Fibroblast of lung (primary cell): ENCODE measurements at regions not wholly inside any gene's neighbourhood (a gene's known extent, or its start where the extent isn't known, plus 50 kb on each side); places are given as distances from the start of the nearest gene placed in this dataset.

Experiments
- DNase-seq, 2 donors: peaks; one replicate each; pipeline versions ENCODE4 v3.0.0 to v3.0.0-alpha.2; 2010; ENCODE audit warnings: low read depth in 2 of 2
- H2AFZ ChIP-seq: 2 replicates; pipeline ENCODE4 v1.5.1; 2012; ENCODE audit warnings: low read length, control low read depth, inconsistent platforms
- H3K27ac ChIP-seq: 2 replicates; pipeline ENCODE4 v1.5.1; 2011; ENCODE audit warnings: low read length, control low read depth; ENCODE audit not compliant: insufficient read depth
- H3K27me3 ChIP-seq: 2 replicates; pipeline ENCODE4 v1.5.1; 2011; ENCODE audit warnings: mild to moderate bottlenecking, low read length; ENCODE audit not compliant: control insufficient read depth, insufficient read depth
- H3K36me3 ChIP-seq: 2 replicates; pipeline ENCODE4 v1.5.1; 2011; ENCODE audit warnings: low read length; ENCODE audit not compliant: control insufficient read depth, insufficient read depth
- H3K4me1 ChIP-seq: 2 replicates; pipeline ENCODE4 v1.5.1; 2011; ENCODE audit warnings: low read length; ENCODE audit not compliant: control insufficient read depth, insufficient read depth; ENCODE audit errors: extremely low read depth
- H3K4me2 ChIP-seq: 2 replicates; pipeline ENCODE4 v1.5.1; 2011; ENCODE audit warnings: low read length, control low read depth; ENCODE audit not compliant: insufficient read depth; ENCODE audit errors: extremely low read depth
- H3K4me3 ChIP-seq, 4 experiments: fragments of 200-600 bp in 1 of 4; sonication (generic) in 1 of 4; replicated peaks in 1 of 4; 2 replicates each; pipeline ENCODE4 v1.5.1; 2011 to 2016; ENCODE audit warnings: low read length in 4 of 4, low read depth in 3 of 4, mild to moderate bottlenecking in 3 of 4, control low read depth in 2 of 4, inconsistent platforms in 1 of 4, mixed read lengths in 1 of 4; ENCODE audit not compliant: insufficient read depth in 1 of 4; ENCODE audit errors: control extremely low read depth in 1 of 4
- H3K79me2 ChIP-seq: 2 replicates; pipeline ENCODE4 v1.5.1; 2012; ENCODE audit warnings: mild to moderate bottlenecking, low read length, inconsistent platforms; ENCODE audit not compliant: control insufficient read depth, insufficient read depth
- H3K9ac ChIP-seq: 2 replicates; pipeline ENCODE4 v1.5.1; 2011; ENCODE audit warnings: mild to moderate bottlenecking, low read length, control low read depth; ENCODE audit not compliant: insufficient read depth
- H3K9me3 ChIP-seq: 2 replicates; pipeline ENCODE4 v1.5.1; 2012; ENCODE audit warnings: low read depth, low read length; ENCODE audit not compliant: control insufficient read depth, insufficient read depth
- H4K20me1 ChIP-seq: 2 replicates; pipeline ENCODE4 v1.5.1; 2011; ENCODE audit warnings: low read length; ENCODE audit not compliant: control insufficient read depth, insufficient read depth; ENCODE audit errors: extremely low read depth
- CTCF ChIP-seq, 2 donors: IDR thresholded peaks in 1 of 2; conservative IDR thresholded peaks in 1 of 2; 1 replicate in 1 of 2; 2 replicates in 1 of 2; pipeline ENCODE4 v1.5.1; 2011 to 2012; ENCODE audit warnings: low read length in 2 of 2, control low read depth in 1 of 2, inconsistent platforms in 1 of 2, low read depth in 1 of 2, mild to moderate bottlenecking in 1 of 2
- EZH2 ChIP-seq: IDR thresholded peaks from 2 replicates; pipeline ENCODE4 v1.5.1; 2012; ENCODE audit warnings: low read length, control low read depth, mild to moderate bottlenecking; ENCODE audit errors: missing control alignments

GRCh38 chr2:16252891-16253290 is 312.5 kb downstream of the MYCN start:
- no peak overlapping the region for H2AFZ ChIP-seq
- H3K9me3 ChIP-seq: no peaks in the 10 kb centered on the region
- H3K36me3 ChIP-seq: no peaks in the 10 kb centered on the region
- no peak overlapping the region for H3K27ac ChIP-seq
- no peaks in the 10 kb centered on the region for H3K27me3 ChIP-seq
- no peak for DNase-seq
- H3K4me2 ChIP-seq: no peak overlapping the region
- H3K79me2 ChIP-seq: no peaks in the 10 kb centered on the region
- no peak overlapping the region for H3K4me3 ChIP-seq
- TF ChIP-seq CTCF (conservative IDR thresholded peaks at IDR 0.05 in 1 of 2, IDR thresholded peaks at IDR 0.05 in 1 of 2; ENCODE audit: low read depth in 1 of 2, low read length in 2 of 2) (no peak), EZH2 (no peak)
- H4K20me1 ChIP-seq: no peaks in the 10 kb centered on the region
- no peaks in the 10 kb centered on the region for H3K4me1 ChIP-seq
- no peak overlapping the region for H3K9ac ChIP-seq

GRCh38 chr2:16252251-16252650 is 311.9 kb downstream of the MYCN start:
- H3K9me3 ChIP-seq: no peaks in the 10 kb centered on the region
- H2AFZ ChIP-seq: no peak overlapping the region
- H3K4me3 ChIP-seq: no peak overlapping the region
- no peaks in the 10 kb centered on the region for H4K20me1 ChIP-seq
- H3K27ac ChIP-seq: no peak overlapping the region
- no peaks in the 10 kb centered on the region for H3K27me3 ChIP-seq
- TF ChIP-seq EZH2 (no peak), CTCF (conservative IDR thresholded peaks at IDR 0.05 in 1 of 2, IDR thresholded peaks at IDR 0.05 in 1 of 2; ENCODE audit: low read depth in 1 of 2, low read length in 2 of 2) (no peak)
- no peak overlapping the region for H3K9ac ChIP-seq
- DNase-seq: no peak
- H3K4me2 ChIP-seq: no peak overlapping the region
- no peaks in the 10 kb centered on the region for H3K36me3 ChIP-seq
- no peaks in the 10 kb centered on the region for H3K79me2 ChIP-seq
- no peaks in the 10 kb centered on the region for H3K4me1 ChIP-seq

- Histone ChIP-seq H3K36me3 (no peaks in the 10 kb centered on the region), H3K4me1 (no peaks in the 10 kb centered on the region), H3K9ac (no peak overlapping the region), H4K20me1 (no peaks in the 10 kb centered on the region), H3K9me3 (no peaks in the 10 kb centered on the region), H3K27me3 (no peaks in the 10 kb centered on the region), H2AFZ (no peak overlapping the region), H3K79me2 (no peaks in the 10 kb centered on the region), H3K4me2 (no peak overlapping the region), H3K4me3 (no peak overlapping the region), H3K27ac (no peak overlapping the region)
- TF ChIP-seq CTCF (conservative IDR thresholded peaks at IDR 0.05 in 1 of 2, IDR thresholded peaks at IDR 0.05 in 1 of 2; ENCODE audit: low read depth in 1 of 2, low read length in 2 of 2) (no peak), EZH2 (no peak)
- no peak for DNase-seq
Observed at GRCh38 chr2:16251511-16252225, 311.3 kb downstream of the MYCN start.
